ENCODE measurements at regions not wholly inside any gene's neighbourhood (a gene's known extent, or its start where the extent isn't known, plus 50 kb on each side); places are given as distances from the start of the nearest gene placed in this dataset.

DNA sequence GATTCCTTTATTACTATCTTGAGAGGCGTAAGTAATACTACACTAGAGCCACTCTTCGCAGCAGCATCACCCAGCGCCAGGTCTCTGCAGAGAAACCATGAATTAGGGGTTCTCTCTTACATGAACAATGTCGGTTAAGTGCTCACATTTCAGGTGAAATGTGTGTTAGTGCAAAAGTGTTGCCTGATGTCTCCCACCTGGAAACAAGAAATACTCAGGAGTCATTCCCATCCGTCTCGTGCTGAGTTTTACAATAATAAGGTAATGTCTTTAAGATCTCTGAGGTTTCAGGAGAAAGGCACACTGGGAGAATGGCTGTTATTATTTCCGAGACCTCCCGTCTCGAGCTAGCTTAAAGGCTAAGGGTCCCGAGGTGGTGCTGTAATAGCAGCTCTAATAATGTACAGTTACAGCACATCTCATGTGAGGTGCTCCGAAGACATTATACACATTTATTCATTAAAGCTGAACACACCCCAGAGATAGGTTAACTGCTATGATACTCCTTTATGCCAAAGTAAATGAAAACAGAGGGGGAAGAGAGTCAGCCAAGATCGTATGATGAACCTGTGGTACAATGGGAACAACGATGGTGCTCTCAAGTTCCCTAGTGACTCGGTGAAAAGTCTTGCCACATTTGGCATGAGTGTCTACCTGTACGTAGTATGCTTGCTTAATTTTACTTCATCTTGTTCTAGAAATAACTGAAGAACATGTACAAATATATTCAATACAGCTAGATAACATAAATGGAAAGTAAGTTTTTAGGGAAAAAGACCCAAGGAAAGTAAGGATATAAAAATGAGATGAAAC, 458.3 kb upstream of the CITED2 start:
- ChIA-PET CTCF (no interaction called here), POLR2A (ENCODE audit: low non-redundant PET) (no interaction called here)
- DNase-seq (ENCODE audit: low spot score) = no peak
- Histone ChIP-seq H3K4me3 (ENCODE audit: low read depth, low read length, poor library complexity, severe bottlenecking) (no peak overlapping the region), H3K27ac (ENCODE audit: low read depth, low read length, poor library complexity, severe bottlenecking) (no peak overlapping the region), H3K36me3 (ENCODE audit: insufficient read depth, low read length, poor library complexity, severe bottlenecking) (no peaks in the 10 kb centered on the region), H3K9me3 (ENCODE audit: low read depth, low read length, poor library complexity, severe bottlenecking) (no peaks in the 10 kb centered on the region), H3K27me3 (replicated peaks; ENCODE audit: insufficient read depth, low read depth, low read length, poor library complexity) (no peaks in the 10 kb centered on the region), H3K4me1 (ENCODE audit: insufficient read depth, low read length, poor library complexity, severe bottlenecking) (peaks cover 6% of the 10 kb centered on the region)
- intact Hi-C loops (cut with micrococcal nuclease; ENCODE audit: unreplicated experiment) = no loop called here
- no TSS peak for BruUV-seq (replicated peaks)
- no peak for TF ChIP-seq EZH2 (IDR thresholded peaks at IDR 0.05; ENCODE audit: borderline replicate concordance, low read depth, low read length, poor library complexity, severe bottlenecking)
- TF ChIP-seq CTCF (conservative IDR thresholded peaks at IDR 0.05; ENCODE audit: low read depth, low read length) = no peak

DNA sequence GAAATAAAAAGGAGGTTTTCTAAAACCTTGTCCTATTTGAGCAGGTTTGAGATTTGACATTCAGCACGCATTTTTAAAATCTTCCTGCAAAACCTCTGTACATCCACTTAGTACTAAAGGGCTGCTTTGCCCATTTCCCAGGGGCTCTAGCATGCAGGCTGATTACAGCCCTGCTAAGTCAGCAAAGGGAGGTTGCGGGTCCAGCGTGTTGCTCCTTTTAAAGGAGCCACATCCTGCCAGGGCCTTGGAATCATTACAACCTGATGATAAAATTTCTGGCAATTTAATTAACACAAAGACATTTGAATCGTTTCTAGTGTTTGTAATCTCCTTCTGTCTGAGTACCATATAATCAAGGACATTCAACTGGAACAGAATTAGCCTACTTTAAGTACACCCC, 455.1 kb upstream of the CITED2 start:
- intact Hi-C loops (cut with micrococcal nuclease; ENCODE audit: unreplicated experiment) = no loop called here
- POLR2A ChIA-PET (ENCODE audit: low non-redundant PET) = no interaction called here
- no peaks in the 10 kb centered on the region for H3K27me3 ChIP-seq (replicated peaks; ENCODE audit: insufficient read depth, low read depth, low read length, poor library complexity)
- H3K27ac ChIP-seq (ENCODE audit: low read depth, low read length, poor library complexity, severe bottlenecking) = no peak overlapping the region
- CTCF ChIA-PET = no interaction called here
- no peaks in the 10 kb centered on the region for H3K9me3 ChIP-seq (ENCODE audit: low read depth, low read length, poor library complexity, severe bottlenecking)
- H3K4me1 ChIP-seq (ENCODE audit: insufficient read depth, low read length, poor library complexity, severe bottlenecking) = peaks cover 6% of the 10 kb centered on the region
- TF ChIP-seq EZH2 (IDR thresholded peaks at IDR 0.05; ENCODE audit: borderline replicate concordance, low read depth, low read length, poor library complexity, severe bottlenecking) (no peak), CTCF (conservative IDR thresholded peaks at IDR 0.05; ENCODE audit: low read depth, low read length) (no peak)
- no TSS peak for BruUV-seq (replicated peaks)
- DNase-seq (ENCODE audit: low spot score) = peak; percentile 24
- H3K36me3 ChIP-seq (ENCODE audit: insufficient read depth, low read length, poor library complexity, severe bottlenecking) = no peaks in the 10 kb centered on the region
- no peak overlapping the region for H3K4me3 ChIP-seq (ENCODE audit: low read depth, low read length, poor library complexity, severe bottlenecking)

GRCh38 chr6:139828751-139829519, 454.5 kb upstream of the CITED2 start:
- no peak for TF ChIP-seq EZH2 (IDR thresholded peaks at IDR 0.05; ENCODE audit: borderline replicate concordance, low read depth, low read length, poor library complexity, severe bottlenecking)
- no peak for TF ChIP-seq CTCF (conservative IDR thresholded peaks at IDR 0.05; ENCODE audit: low read depth, low read length)
- Histone ChIP-seq H3K36me3 (ENCODE audit: insufficient read depth, low read length, poor library complexity, severe bottlenecking) (no peaks in the 10 kb centered on the region), H3K9me3 (ENCODE audit: low read depth, low read length, poor library complexity, severe bottlenecking) (no peaks in the 10 kb centered on the region), H3K27me3 (replicated peaks; ENCODE audit: insufficient read depth, low read depth, low read length, poor library complexity) (no peaks in the 10 kb centered on the region), H3K4me3 (ENCODE audit: low read depth, low read length, poor library complexity, severe bottlenecking) (no peak overlapping the region), H3K27ac (ENCODE audit: low read depth, low read length, poor library complexity, severe bottlenecking) (no peak overlapping the region), H3K4me1 (ENCODE audit: insufficient read depth, low read length, poor library complexity, severe bottlenecking) (peaks cover 6% of the 10 kb centered on the region)
- intact Hi-C loops (cut with micrococcal nuclease; ENCODE audit: unreplicated experiment) = no loop called here
- POLR2A ChIA-PET (ENCODE audit: low non-redundant PET) = no interaction called here
- peak; percentile 55 for DNase-seq (ENCODE audit: low spot score)
- no TSS peak for BruUV-seq (replicated peaks)
- CTCF ChIA-PET = no interaction called here

Measured in A673 (cell line).